Posterior cingulate gyrus (tissue), 11 donors: ENCODE measurements at regions not wholly inside any gene's neighbourhood (a gene's known extent, or its start where the extent isn't known, plus 50 kb on each side); places are given as distances from the start of the nearest gene placed in this dataset.
"Not testable (repeated sequence)": the region's sequence is repeated elsewhere in the genome, so short reads cannot be mapped to it uniquely, and the experiment has no call there.

ENCODE experiments used
- DNase-seq, 10 donors: peaks; one replicate each; pipeline versions ENCODE4 v3.0.0 to v3.0.0-alpha.2; 2020 to 2021; ENCODE audit warnings: mixed read lengths in 3 of 10
- intact Hi-C: fragments of 100-400 bp; cut with DNase I; formaldehyde crosslinking; loops from one replicate; pipeline ENCODE4 v1.15.1; 2023

DNA sequence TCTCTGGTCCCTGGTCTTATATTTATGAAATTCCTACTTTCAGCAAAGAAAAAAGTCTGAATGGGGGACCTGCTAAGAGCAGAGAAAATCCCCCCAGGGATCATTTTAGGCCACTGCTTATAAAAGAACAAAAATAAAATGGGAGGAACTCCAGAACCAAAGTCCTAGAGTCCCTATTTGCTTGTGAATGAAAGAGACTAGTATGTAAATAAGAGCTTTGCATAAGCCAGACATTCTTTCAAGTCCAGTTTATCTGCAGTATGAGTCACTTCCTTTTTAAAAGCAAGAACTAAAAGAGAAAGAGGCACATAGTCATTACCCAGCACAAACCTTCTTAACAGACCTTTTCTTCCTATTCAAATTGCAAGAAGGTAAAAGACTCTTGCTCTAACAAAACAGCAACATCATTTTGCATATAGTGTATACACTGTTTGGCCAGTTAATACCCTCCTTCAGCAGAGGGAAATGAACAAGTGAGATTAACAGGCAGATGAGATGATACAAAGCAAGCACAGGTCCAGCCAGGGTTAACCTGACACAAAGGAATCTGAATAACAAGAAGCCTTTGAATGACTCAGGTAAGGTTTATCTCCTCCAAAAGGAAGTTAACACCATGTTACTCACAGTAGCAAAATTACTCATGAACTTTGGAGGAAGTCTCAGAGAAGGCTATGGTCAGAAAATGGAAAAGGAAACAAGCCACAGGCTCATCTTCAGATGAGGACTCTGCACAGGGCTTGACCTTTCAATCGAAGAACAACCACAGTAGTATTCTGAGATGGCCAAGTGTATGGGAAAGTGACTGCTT is 87.3 kb downstream of the PHLDA1 start:
- no peak for DNase-seq
- intact Hi-C loops, result no loop called here

DNA sequence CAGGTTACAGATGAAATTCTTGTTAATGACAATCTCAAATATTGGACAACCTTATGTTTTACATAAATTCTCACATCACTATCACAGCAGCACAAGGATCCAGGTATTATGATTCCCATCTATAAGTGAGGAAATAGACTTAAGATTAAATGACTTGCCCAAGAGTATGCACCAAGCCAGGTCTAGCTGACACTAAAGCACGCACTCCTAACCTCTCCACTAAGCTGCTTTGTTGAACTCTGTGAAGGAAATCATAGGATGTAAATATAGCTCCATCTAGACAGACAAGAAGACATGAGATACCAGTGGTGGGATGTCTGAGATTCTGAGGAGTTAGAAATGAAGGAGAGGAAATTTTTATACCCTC is 87.9 kb downstream of the PHLDA1 start:
- intact Hi-C loops, result no loop called here
- no peak for DNase-seq

DNA sequence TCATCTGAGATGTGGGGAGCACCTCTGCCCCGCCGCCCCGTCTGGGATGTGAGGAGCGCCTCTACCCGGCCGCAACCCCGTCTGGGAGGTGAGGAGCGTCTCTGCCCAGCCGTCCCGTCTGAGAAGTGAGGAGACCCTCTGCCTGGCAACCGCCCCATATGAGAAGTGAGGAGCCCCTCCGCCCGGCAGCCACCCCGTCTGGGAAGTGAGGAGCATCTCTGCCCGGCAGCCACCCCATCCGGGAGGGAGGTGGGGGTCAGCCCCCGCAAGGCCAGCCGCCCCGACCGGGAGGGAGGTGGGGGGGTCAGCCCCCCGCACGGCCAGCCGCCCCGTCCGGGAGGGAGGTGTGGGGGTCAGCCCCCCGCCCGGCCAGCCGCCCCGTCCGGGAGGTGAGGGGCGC is 89.9 kb downstream of the PHLDA1 start:
- intact Hi-C loops, DNase-seq: not testable (repeated sequence)

DNA sequence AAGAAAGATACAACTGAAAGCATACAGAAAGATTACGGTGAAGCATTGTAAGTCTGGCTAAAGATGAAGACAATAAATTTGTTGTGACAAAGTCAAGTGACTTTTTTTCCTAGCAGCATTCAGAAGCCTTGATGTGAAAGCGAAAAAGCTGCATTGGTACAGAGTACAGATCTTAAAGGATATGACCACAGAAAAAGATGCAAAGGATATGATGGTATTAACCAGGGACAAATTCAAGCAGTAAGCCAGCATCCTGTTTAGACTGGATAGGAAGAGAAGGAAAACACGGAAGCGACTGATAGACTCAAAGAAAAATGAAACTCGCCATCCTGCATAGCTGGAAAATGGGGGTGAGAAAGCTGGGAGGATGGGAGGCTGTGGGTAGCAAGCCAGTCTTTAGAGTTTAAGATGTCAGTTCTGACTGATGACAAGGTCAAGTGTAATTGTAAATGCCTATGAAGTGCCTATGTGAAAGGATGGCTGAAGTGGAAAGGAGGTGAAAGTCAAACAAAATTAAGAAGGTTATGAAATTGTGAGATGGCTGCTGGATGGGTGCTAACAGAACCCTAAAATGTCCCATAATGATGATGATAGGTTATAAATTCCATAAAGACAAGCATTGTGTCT is 92.4 kb downstream of the PHLDA1 start:
- intact Hi-C loops, result no loop called here
- no peak for DNase-seq

DNA sequence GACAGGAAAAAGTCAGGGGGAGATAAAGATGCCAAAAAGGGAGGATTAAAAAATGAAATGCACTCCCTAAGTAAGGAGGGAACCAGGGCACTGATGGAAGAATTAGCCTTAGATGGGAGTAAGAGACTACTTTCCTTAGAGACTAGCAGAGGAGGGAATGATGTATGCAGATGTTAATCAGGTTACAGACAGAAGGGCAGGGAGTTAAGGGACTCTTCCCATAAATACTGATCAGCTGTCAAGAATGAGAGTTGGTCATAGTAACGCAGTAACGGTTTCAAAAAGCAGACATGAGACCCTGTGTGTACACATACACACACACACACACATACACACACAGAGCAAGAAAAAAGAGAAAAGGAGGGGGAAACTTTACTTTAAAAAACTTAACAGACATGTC is 93.4 kb downstream of the PHLDA1 start:
- intact Hi-C loops, result no loop called here
- DNase-seq, result no peak

DNA sequence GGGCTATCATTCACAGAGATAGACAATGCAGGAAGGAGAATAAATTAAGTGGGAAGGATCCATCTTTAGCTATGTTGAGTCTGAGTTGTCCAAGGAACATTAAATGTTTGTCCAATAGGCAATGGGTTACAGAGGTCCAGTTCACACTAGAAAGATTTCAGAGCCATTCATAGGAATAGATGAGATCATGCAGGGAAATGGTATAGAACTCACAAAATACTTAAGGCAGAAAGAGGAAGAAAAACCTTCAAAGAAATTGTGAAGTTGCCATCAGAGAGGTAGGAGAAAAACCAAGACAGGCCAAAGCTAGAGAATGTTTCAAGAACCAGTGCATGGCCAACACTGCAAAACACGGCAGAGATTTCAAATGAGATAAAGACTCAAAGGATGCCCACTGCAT is 94.1 kb downstream of the PHLDA1 start:
- DNase-seq, result no peak
- intact Hi-C loops, result no loop called here

DNA sequence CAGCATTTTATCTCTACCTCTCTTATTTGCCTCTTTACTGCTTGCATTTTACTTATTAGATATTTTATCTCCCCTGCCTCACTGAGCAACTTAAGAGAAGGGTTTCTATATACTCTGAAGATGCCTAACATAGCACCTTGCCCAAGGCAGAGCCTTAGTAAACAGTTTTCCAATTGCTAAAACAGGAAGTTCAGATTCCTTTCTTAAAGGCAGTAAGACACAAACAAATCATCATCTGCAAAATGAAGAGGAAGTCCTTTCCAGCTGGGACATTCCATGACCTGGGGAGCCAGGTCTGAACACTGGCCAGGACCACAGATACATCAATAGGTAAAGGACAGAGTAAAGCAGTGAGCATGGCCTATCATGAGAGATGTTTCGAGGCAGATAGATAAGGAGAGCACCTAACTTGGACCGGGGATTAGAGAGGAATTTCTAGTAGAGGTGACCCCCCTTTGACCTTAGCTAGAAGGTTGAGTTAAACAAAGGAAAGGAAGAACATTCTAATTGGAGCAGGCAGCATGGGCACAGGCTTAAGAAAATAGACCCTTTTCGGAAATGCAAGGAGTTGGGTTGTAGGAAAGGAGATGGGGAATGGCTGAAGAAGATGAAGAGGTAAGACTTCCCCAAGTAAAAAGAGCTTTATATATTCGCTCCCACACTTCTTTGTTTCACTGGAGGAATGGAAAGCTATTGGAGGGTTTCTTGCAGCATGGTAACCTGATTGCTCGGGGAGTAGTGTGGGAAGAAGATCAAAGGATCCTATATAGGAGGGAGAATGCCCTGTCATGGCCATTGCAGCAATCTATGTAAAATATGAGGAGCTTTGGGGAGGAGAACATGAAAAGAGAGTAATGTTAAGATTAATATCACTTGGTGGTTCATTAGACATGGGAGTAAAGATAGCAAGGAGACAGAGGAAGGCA is 94.8 kb downstream of the PHLDA1 start:
- DNase-seq, result no peak
- intact Hi-C loops, result no loop called here

DNA sequence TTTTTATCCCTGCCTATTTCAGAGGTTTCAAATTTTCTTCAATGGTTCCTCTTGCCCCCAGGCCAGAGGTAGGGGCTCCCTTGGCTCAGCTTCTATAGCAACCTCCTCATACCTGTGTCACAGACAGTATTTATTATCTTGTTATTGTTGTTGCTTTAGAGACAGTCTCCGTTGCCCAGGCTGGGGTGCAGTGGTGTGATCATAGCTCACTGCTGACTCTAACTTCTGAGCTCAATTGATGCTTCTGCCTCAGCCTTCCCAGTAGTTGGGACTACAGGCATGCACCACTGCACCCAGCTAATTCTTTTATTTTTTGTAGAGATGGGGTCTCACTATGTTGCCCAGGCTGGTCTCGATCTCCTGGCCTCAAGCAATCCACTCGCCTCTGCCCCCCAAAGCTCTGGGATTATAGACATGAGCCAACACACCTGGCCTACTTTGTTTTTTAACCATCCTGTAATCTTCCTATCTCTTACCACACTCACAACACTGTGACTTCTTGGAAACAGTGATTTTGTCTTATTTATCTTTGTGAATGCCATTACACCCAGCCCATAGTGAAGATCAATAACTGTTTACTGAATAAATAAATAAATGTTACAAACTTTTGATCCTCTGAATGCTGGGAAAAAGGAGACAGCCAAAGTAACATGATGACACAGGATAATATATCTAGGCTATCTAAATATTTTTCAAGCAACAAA is 95.9 kb downstream of the PHLDA1 start:
- intact Hi-C loops, result no loop called here
- no peak for DNase-seq

DNA sequence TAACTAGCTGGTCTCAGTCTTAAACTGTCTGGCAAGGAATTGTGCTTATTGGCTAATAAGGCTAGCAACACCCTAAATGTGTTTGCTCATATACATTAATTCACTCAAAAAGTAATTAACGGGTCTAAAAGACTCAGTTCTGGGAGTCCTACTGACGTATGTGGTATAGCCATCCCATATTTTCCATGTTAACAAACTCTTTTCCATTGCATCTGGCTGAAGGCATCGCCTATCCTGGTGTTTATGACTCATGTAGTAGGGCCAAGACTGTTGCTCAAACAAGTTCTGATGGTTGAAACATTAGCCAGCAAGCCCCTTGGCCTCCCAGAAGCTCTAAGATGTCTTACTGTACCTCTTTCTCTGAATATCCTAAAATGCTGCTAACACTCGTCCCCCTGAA is 98.5 kb downstream of the PHLDA1 start:
- intact Hi-C loops, result no loop called here
- no peak for DNase-seq

DNA sequence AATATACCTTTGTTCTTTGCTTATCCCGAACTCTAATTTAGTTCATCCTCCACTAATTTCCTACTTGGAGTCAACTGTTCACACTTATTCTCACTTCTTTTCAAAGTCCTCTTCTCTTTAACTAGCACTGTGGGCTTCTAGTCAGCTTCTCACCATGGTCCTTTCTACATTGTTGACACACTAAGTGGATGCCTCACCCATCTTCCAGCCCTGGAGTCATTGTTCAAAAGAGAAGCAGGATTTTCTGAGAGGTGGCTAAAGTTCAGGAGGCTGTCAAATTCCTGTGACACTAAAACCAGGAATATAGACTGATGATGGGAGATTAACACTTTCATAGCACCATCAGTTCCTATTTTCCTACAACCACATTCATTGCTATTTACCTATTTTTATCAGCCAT is 99.3 kb downstream of the PHLDA1 start:
- intact Hi-C loops, result no loop called here
- no peak for DNase-seq

DNA sequence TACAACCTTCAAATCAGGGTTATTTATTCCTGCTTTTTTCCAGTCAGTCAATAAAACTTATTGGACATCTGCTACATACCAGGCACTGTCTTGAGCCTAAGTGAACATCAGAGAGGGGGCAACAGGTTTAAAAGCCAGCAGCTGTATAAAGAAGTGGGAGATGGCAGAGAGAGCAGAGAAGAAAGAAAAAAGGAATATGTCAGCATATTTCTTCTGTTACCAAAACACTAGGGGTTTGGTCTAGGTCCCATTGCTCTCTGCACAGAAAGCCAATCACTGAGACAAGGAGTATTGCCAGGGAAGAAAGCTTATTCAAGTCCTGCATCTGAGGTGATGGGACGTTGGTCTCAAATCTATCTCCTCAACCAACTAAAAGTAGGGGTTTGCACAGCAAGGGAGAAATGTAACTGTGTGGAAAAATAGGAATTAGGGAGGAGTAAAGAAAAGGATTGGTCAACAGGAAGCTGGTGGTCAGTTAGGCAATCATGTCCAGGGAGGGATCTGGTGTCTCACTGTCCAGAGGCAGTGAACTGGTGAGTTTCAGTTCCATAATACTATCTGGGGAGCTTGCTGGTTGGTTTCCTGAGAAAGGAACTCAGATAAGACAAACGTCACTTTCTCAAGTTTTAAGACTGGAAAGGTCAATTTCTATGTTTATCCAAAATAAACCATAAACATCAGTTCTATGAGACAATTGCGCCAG is 107.5 kb downstream of the PHLDA1 start:
- intact Hi-C loops, result no loop called here
- DNase-seq, result no peak

DNA sequence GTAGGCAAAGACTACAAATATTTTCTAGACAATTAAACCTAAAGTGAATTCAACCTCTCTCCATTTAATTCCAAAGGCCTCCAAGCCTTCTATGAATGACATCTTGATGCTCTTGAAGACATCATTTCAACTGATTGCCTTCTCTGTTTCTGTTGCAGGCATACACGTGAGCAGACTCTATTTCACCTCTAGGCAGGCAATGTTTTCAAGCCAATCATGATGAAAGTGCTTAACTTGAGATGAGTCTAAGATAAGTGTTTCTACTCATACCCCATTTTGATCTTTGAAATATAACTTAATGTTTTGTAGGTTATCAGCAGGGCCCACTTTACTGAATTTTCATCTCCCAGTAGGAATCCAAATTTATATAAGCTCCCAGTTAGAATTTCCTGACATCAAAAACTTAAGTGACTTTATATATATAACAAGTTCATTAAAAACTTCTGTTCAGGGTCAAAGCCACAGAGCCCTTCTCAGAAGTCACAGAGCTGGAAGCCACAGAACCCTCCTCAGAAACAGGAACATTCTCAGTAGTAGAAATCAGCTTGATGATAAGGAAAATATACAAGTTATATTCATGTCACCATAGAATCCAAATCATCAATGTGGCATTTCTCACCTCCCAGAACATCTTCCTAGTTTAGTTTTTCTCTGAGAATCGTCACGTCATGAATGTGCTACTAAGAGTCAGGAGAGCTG is 108.5 kb downstream of the PHLDA1 start:
- intact Hi-C loops, result no loop called here
- no peak for DNase-seq

DNA sequence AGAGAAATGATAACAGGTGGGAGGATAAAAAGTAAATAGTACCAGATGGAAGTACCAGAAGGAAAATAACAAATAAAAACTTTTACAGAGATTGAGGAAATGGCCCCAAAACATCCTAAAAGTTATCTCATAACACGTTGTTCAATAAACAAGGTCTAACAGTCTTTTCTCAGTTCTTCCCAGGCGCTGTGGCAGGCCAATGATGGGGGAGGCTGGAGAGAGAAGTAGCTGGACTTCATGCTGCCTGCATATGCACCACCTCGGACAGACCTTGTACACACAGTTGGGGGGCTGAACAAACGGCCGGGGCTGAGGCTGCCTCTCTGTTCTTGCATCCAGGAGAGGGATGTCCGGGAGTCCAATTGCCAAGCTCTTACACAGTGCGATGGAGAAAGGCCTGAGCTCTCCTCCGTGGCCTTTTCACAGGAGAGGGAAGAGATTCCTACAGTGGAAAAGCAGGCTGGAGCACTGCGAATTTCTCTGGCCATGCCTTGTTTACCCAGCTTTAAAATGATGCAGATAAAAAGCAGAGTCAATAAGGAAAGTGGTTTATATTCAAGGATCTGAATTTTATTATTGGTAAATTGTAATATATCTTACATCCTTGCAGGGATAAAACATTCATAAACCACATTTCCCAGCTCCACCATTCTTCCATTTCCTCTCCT is 109.8 kb downstream of the PHLDA1 start:
- DNase-seq, result no peak
- intact Hi-C loops, result no loop called here

DNA sequence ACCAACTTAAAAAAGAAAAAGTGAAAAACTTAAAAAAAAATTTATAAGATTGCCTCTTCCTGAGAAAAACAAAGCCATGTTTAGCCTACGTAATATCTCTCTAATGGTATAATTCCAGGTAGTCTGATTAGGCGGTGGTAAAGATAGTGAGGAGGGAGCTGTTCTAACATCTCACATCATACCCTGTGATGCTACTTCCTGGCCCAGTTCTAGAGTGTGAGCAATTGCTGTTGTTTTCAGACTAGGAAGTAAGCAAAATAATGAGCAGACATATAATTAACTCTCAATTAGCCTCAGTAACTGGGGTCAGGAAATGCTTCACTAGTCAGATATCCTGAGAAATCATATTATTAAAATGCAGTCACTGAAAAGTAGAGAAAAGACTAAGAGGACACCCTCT is 113.9 kb downstream of the PHLDA1 start:
- no peak for DNase-seq
- intact Hi-C loops, result no loop called here

DNA sequence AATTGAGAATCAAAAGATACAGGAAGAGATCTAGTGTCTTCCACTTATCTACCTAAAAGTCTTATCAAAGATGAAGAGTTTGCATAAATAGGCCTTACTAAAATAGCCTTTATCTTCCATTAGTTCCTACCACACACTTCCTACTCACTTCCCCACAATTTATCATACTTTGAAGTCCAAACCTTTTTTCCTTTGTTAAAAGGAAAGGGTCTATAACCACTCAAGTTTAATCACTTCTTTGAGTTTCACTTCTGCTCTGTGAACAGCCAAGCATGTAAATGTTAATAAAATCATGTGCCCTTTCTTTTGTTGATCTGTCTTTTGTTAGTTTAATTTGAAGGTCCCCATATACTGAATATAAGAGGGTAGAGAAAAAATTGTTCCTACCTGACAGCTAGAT is 114.5 kb downstream of the PHLDA1 start:
- intact Hi-C loops, result no loop called here
- DNase-seq, result no peak

DNA sequence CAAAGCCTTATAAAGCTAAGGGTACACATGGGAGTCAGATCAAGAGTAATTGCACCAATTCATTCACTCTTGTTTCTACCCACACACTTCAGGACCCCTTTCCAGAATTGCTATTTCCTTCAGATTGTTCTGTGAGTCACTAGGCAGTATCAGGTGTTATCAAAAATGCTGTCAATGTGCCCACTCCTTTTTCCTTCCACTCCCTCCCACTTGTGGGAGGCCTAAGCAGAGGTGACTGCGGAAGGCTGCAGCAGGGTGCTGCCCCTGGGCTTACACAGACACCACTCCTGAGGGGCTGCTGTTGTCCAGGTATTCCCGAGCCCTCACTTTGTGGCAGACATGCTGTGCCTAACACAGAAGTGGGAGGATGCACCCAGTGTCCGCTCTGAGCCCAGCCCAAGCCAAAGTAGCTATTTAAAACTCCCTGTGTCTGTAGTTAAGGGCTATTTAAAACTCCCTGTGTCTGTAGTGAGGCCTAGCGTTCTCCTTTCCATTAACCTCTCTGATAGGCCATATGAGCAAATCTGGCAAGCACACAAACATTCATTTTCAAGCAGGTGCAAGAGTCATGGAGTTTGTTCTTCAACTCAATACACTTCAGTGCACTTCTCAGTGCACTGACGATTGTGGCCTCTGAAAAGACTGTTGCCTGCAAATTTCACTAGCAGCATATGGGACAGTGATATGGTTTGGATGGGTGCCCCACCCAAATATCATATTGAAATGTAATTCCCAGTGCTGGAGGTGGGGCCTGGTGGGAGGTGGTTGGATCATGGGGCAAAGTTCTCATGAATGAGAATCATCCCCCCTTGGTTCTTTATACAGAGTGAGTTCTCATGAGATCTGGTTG is 117.8 kb downstream of the PHLDA1 start:
- DNase-seq, result no peak
- intact Hi-C loops, result no loop called here

DNA sequence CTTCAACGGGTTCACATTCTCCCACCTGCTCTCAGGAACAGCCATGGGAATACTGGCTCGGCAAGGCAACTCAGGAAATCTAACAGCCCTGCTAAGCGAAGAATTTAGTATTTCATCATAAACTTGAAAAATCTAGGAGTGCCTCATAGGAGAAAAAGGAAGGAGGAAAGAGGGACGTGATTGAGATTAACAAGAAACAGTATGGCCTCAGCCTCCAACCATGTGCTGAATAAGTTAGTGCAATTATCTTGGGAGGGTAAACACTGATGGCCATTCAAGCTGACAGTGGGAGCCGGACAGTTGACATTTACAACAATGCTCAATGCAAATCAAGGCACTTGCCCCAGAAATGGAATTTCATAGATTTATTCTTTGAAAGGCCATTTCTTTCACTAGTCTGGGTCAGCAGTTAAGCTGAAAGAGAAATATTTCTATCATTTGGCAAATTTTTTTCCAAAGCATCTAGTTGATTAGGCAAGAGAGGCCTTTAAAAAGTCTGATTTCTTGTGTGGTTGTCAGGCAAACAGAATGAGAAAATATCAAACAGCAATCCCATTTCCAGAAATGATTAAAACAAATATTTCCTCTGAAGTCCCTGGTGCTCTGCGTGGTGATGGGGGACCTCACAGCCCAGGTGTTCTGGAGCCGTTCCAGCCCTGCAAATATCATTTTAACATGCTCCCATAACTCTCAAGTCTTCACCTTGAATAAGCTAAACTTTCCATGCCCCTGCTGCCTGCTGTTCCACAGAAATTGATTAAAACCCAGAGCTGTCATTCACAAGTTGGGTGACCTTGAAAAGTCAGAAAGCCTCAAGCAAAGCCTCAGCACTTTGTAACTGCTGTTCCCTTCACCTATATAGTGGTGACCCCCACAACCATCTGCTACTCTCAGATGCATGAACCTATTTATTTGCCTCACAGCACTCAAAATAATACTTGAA is 121.6 kb downstream of the PHLDA1 start:
- intact Hi-C loops, result no loop called here

More for the DNA sequence above, 121.6 kb downstream of the PHLDA1 start:
- no peak for DNase-seq
